Vagina (tissue), 2 donors: ENCODE measurements at regions not wholly inside any gene's neighbourhood (a gene's known extent, or its start where the extent isn't known, plus 50 kb on each side); places are given as distances from the start of the nearest gene placed in this dataset.

Experiments
- DNase-seq, 2 donors: peaks; one replicate each; pipeline ENCODE4 v3.0.0-alpha.2; 2017; ENCODE audit errors: extremely low spot score in 2 of 2
- H3K27ac ChIP-seq: fragments of 200-600 bp; sonication (generic); one replicate; pipeline ENCODE4 v1.5.1; 2019
- H3K27me3 ChIP-seq: fragments of 200-600 bp; sonication (generic); one replicate; pipeline ENCODE4 v1.5.1; 2019
- H3K36me3 ChIP-seq, 2 donors: fragments of 200-600 bp; sonication (generic); one replicate each; pipeline ENCODE4 v1.5.1; 2017 to 2019
- H3K4me1 ChIP-seq: fragments of 200-600 bp; sonication (generic); one replicate; pipeline ENCODE4 v1.5.1; 2019
- H3K4me3 ChIP-seq, 2 donors: fragments of 200-600 bp; sonication (generic); 1 replicate in 1 of 2; 2 replicates in 1 of 2; pipeline ENCODE4 v1.5.1; 2016 to 2019
- H3K9me3 ChIP-seq: fragments of 200-600 bp; sonication (generic); one replicate; pipeline ENCODE4 v1.5.1; 2019
- CTCF ChIP-seq, 3 experiments: fragments of 450-650 bp in 2 of 3; fragments of 200-600 bp in 1 of 3; sonication (generic) in 1 of 3; IDR thresholded peaks; one replicate each; pipeline ENCODE4 v1.5.1; 2017 to 2019; ENCODE audit warnings: antibody characterized with exemption in 3 of 3, mild to moderate bottlenecking in 2 of 3, moderate library complexity in 2 of 3
- POLR2A ChIP-seq, 2 donors: fragments of 450-650 bp; IDR thresholded peaks; one replicate each; pipeline ENCODE4 v1.6.1; 2017; ENCODE audit warnings: antibody characterized with exemption in 2 of 2, mild to moderate bottlenecking in 2 of 2, moderate library complexity in 2 of 2
- POLR2AphosphoS5 ChIP-seq, 2 donors: sonication (generic); formaldehyde crosslinking; IDR thresholded peaks; one replicate each; pipeline ENCODE4 v1.9.0; 2017; ENCODE audit warnings: antibody characterized with exemption in 2 of 2, mild to moderate bottlenecking in 2 of 2, low read depth in 1 of 2; ENCODE audit not compliant: insufficient read depth in 1 of 2
- intact Hi-C: fragments of 100-400 bp; cut with DNase I; formaldehyde crosslinking; loops from one replicate; pipeline ENCODE4 v1.15.1; 2023

- intact Hi-C loops: no loop called here
- no peaks in the 10 kb centered on the region for H3K9me3 ChIP-seq
- H3K4me3 ChIP-seq: no peak overlapping the region
- no peak overlapping the region for H3K27ac ChIP-seq
- TF ChIP-seq POLR2A (IDR thresholded peaks at IDR 0.05) (no peak), POLR2AphosphoS5 (IDR thresholded peaks at IDR 0.05; ENCODE audit: insufficient read depth in 1 of 2, low read depth in 1 of 2) (no peak), CTCF (IDR thresholded peaks at IDR 0.05) (no peak)
- no peaks in the 10 kb centered on the region for H3K36me3 ChIP-seq
- H3K27me3 ChIP-seq: no peaks in the 10 kb centered on the region
- peak in 1 of 2 donors; percentile 42 for DNase-seq
- H3K4me1 ChIP-seq: peaks cover 11% of the 10 kb centered on the region
These were observed 255.9 kb upstream of the CXCR4 start for GRCh38 chr2:136373841-136374240.

- peak in 1 of 2 donors; percentile 6 for DNase-seq
- Histone ChIP-seq H3K36me3 (no peaks in the 10 kb centered on the region), H3K9me3 (no peaks in the 10 kb centered on the region), H3K4me3 (no peak overlapping the region), H3K27ac (no peak overlapping the region), H3K27me3 (no peaks in the 10 kb centered on the region), H3K4me1 (peaks cover 11% of the 10 kb centered on the region)
- intact Hi-C loops: no loop called here
- TF ChIP-seq POLR2A (IDR thresholded peaks at IDR 0.05): no peak
- TF ChIP-seq CTCF (IDR thresholded peaks at IDR 0.05): no peak
- no peak for TF ChIP-seq POLR2AphosphoS5 (IDR thresholded peaks at IDR 0.05; ENCODE audit: insufficient read depth in 1 of 2, low read depth in 1 of 2)
These were observed 255.1 kb upstream of the CXCR4 start for GRCh38 chr2:136373029-136373428.

GRCh38 chr2:136363900-136364299 lies 246.0 kb upstream of the CXCR4 start:
- Histone ChIP-seq H3K36me3 (no peaks in the 10 kb centered on the region), H3K4me1 (no peaks in the 10 kb centered on the region), H3K4me3 (no peak overlapping the region), H3K27me3 (no peaks in the 10 kb centered on the region), H3K27ac (no peak overlapping the region), H3K9me3 (no peaks in the 10 kb centered on the region)
- no peak for DNase-seq
- intact Hi-C loops: no loop called here
- no peak for TF ChIP-seq POLR2AphosphoS5 (IDR thresholded peaks at IDR 0.05; ENCODE audit: insufficient read depth in 1 of 2, low read depth in 1 of 2)
- no peak for TF ChIP-seq CTCF (IDR thresholded peaks at IDR 0.05)

GRCh38 chr2:136363470-136363869 lies 245.5 kb upstream of the CXCR4 start:
- Histone ChIP-seq H3K9me3 (no peaks in the 10 kb centered on the region), H3K4me3 (no peak overlapping the region), H3K36me3 (no peaks in the 10 kb centered on the region), H3K4me1 (no peaks in the 10 kb centered on the region), H3K27me3 (no peaks in the 10 kb centered on the region), H3K27ac (no peak overlapping the region)
- intact Hi-C loops: no loop called here
- DNase-seq: no peak
- no peak for TF ChIP-seq POLR2A (IDR thresholded peaks at IDR 0.05)
- TF ChIP-seq CTCF (IDR thresholded peaks at IDR 0.05): no peak
- no peak for TF ChIP-seq POLR2AphosphoS5 (IDR thresholded peaks at IDR 0.05; ENCODE audit: insufficient read depth in 1 of 2, low read depth in 1 of 2)

- Histone ChIP-seq H3K36me3 (no peaks in the 10 kb centered on the region), H3K4me1 (no peaks in the 10 kb centered on the region), H3K27ac (no peak overlapping the region), H3K9me3 (no peaks in the 10 kb centered on the region), H3K4me3 (no peak overlapping the region), H3K27me3 (no peaks in the 10 kb centered on the region)
- no peak for TF ChIP-seq POLR2A (IDR thresholded peaks at IDR 0.05)
- TF ChIP-seq CTCF (IDR thresholded peaks at IDR 0.05): no peak
- no peak for TF ChIP-seq POLR2AphosphoS5 (IDR thresholded peaks at IDR 0.05; ENCODE audit: insufficient read depth in 1 of 2, low read depth in 1 of 2)
- no peak for DNase-seq
- intact Hi-C loops: no loop called here
These were observed 244.9 kb upstream of the CXCR4 start for GRCh38 chr2:136362676-136363390.
